ENCODE measurements at regions not wholly inside any gene's neighbourhood (a gene's known extent, or its start where the extent isn't known, plus 50 kb on each side); places are given as distances from the start of the nearest gene placed in this dataset.

DNA sequence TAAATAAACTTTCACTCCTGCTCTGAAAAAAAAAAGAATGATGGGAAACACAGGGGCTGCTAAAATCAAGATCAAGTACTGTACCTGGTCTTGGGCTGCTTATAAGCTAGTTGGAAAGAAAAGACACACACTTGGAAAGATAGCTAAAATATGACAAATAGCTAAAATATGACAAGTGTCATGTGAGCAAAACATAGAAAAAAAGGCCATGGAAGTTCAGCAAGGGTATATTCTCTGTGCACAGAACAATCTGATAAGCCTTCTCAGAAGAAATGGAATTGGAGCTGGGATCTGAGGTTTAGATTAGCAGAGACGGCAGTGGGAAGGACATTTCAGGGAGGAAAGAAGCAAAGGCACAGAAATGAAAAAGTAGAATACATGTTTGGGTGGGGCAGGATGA lies 126.2 kb upstream of the PMCH start:
- TF ChIP-seq CTCF (IDR thresholded peaks at IDR 0.05) (no peak), POLR2A (IDR thresholded peaks at IDR 0.05) (no peak)

All from uterus (tissue), 2 donors.